ENCODE measurements at regions not wholly inside any gene's neighbourhood (a gene's known extent, or its start where the extent isn't known, plus 50 kb on each side); places are given as distances from the start of the nearest gene placed in this dataset.
"Not testable (repeated sequence)": the region's sequence is repeated elsewhere in the genome, so short reads cannot be mapped to it uniquely, and the experiment has no call there.

GRCh38 chr6:120954111-120954510 is 380.2 kb downstream of the TBC1D32 start:
- Histone ChIP-seq H3K27me3 (ENCODE audit: control insufficient read depth, insufficient read depth, low read length) (no peaks in the 10 kb centered on the region), H3K9ac (ENCODE audit: low read length) (no peak overlapping the region), H3K27ac (ENCODE audit: low read depth, low read length) (no peak overlapping the region)

DNA sequence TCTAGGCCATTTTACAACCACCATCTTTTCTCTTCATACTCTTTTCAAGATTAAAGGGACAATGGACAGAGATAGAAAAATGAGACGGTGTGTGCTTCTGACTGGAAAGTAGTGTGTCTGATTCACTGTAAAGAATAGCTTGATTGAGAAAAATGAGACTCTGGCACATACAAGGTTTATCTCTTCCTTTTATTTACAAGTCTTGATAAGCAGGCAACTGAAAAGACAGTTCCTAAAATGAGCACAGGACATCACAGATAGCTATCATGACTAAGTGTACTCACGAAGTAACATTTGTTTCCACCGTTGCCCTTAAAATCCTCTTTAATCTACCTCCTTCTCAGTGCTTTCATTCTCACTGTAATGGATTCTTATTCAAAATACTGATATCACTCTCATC is 383.0 kb downstream of the TBC1D32 start:
- no peaks in the 10 kb centered on the region for H3K27me3 ChIP-seq (ENCODE audit: control insufficient read depth, insufficient read depth, low read length)
- no peak overlapping the region for H3K27ac ChIP-seq (ENCODE audit: low read depth, low read length)
- H3K4me3 ChIP-seq (ENCODE audit: low read length) = no peak overlapping the region
- H3K36me3 ChIP-seq (ENCODE audit: control insufficient read depth, insufficient read depth, low read length) = no peaks in the 10 kb centered on the region
- H3K9ac ChIP-seq (ENCODE audit: low read length) = no peak overlapping the region
- H3K4me1 ChIP-seq (ENCODE audit: control insufficient read depth, insufficient read depth, low read length) = no peaks in the 10 kb centered on the region

More at GRCh38 chr6:120954111-120954510, 380.2 kb downstream of the TBC1D32 start:
- Histone ChIP-seq H3K4me3 (ENCODE audit: low read length) (no peak overlapping the region), H3K4me1 (ENCODE audit: control insufficient read depth, insufficient read depth, low read length) (no peaks in the 10 kb centered on the region), H3K36me3 (ENCODE audit: control insufficient read depth, insufficient read depth, low read length) (no peaks in the 10 kb centered on the region)

DNA sequence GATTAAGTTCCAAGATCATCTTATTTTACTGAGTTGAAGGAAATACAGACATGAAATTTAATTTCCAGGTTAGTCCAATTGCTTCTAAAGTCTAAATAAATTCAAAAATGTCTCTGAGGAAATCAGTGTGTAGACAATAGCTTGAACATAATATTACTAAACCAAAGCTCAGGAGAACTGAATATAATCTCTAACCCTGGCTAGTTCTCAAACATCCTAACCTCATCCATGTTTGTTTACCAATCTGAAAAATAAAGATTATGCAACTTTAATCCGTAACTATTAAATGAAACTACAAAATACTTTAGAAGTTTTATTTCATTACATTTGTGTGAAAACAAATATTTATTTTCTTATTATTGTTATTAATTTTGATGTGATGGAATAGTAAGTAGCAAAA is 387.2 kb downstream of the TBC1D32 start:
- H3K36me3 ChIP-seq (ENCODE audit: control insufficient read depth, insufficient read depth, low read length) = no peaks in the 10 kb centered on the region
- H3K27me3 ChIP-seq (ENCODE audit: control insufficient read depth, insufficient read depth, low read length) = no peaks in the 10 kb centered on the region
- H3K9ac ChIP-seq (ENCODE audit: low read length) = no peak overlapping the region
- no peaks in the 10 kb centered on the region for H3K4me1 ChIP-seq (ENCODE audit: control insufficient read depth, insufficient read depth, low read length)
- H3K27ac ChIP-seq (ENCODE audit: low read depth, low read length) = no peak overlapping the region
- no peak overlapping the region for H3K4me3 ChIP-seq (ENCODE audit: low read length)

DNA sequence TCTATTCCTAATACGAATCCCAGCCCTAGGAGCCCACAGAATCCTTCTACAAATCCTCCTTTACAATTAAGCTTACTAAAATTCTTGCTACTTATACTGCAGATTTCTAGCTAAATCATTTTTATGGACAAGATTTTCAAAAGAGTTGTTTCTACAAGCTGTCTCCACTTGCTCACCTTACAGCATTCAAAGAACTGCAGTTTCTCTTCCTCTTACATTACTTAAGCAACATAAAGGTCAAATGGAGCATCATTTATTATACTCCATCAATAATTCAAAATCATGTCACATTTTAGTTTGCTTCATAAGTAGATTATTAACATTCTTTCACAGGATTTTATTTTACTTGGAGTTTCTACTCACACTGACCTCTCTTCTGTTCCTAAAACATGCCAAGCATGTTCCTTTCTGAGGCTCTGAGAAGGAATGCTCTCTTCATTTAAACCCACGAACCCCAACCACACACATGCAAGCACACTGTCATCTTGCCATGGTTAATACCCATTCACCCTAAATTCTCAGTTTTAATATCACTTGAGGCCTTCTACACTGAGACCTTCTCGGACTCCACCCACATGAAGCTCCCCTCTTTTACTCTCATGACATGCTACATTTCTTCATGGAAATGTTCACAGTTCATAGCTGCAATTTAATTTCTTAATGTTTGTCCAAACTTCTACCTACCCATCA is 388.2 kb downstream of the TBC1D32 start:
- no peak overlapping the region for H3K9ac ChIP-seq (ENCODE audit: low read length)
- no peak overlapping the region for H3K4me3 ChIP-seq (ENCODE audit: low read length)

DNA sequence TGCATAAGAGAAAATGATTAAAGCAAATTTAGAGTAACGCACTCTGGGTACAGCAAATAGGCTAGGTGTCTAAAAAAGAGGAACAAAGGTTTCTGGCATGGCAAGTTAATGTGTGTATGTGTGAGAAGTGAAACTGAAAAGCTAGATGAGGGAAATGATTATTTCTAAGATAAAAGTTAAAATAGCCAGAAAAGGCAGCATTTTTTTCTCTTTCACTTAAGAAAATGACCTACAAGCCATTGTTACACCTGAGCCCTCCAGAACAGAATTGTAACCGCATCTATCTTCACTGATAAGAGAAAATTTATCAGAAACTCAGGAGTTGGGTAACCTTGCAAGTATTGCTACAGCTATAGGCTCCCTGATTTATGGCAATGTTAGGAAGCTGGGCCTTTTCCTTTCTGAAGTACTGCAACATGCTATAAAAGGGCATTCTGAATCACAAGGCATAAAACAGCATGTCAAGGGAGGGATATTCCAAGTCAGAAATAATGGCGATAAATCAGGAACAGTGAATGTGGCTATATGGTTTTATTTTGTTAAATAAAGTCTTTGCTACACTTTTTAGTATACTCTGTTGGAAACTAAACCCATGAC is 395.3 kb downstream of the TBC1D32 start:
- H3K4me1 ChIP-seq (ENCODE audit: control insufficient read depth, insufficient read depth, low read length) = no peaks in the 10 kb centered on the region
- no peaks in the 10 kb centered on the region for H3K27me3 ChIP-seq (ENCODE audit: control insufficient read depth, insufficient read depth, low read length)

More for the DNA sequence above, 388.2 kb downstream of the TBC1D32 start:
- Histone ChIP-seq H3K36me3 (ENCODE audit: control insufficient read depth, insufficient read depth, low read length) (no peaks in the 10 kb centered on the region), H3K27ac (ENCODE audit: low read depth, low read length) (no peak overlapping the region), H3K27me3 (ENCODE audit: control insufficient read depth, insufficient read depth, low read length) (no peaks in the 10 kb centered on the region), H3K4me1 (ENCODE audit: control insufficient read depth, insufficient read depth, low read length) (no peaks in the 10 kb centered on the region)

GRCh38 chr6:120938164-120938875 is 396.0 kb downstream of the TBC1D32 start:
- Histone ChIP-seq H3K36me3 (ENCODE audit: control insufficient read depth, insufficient read depth, low read length) (no peaks in the 10 kb centered on the region), H3K4me3 (ENCODE audit: low read length) (no peak overlapping the region), H3K9ac (ENCODE audit: low read length) (no peak overlapping the region), H3K27ac (ENCODE audit: low read depth, low read length) (no peak overlapping the region), H3K27me3 (ENCODE audit: control insufficient read depth, insufficient read depth, low read length) (no peaks in the 10 kb centered on the region), H3K4me1 (ENCODE audit: control insufficient read depth, insufficient read depth, low read length) (no peaks in the 10 kb centered on the region)

More for the DNA sequence above, 395.3 kb downstream of the TBC1D32 start:
- Histone ChIP-seq H3K9ac (ENCODE audit: low read length) (no peak overlapping the region), H3K36me3 (ENCODE audit: control insufficient read depth, insufficient read depth, low read length) (no peaks in the 10 kb centered on the region), H3K4me3 (ENCODE audit: low read length) (no peak overlapping the region), H3K27ac (ENCODE audit: low read depth, low read length) (no peak overlapping the region)

DNA sequence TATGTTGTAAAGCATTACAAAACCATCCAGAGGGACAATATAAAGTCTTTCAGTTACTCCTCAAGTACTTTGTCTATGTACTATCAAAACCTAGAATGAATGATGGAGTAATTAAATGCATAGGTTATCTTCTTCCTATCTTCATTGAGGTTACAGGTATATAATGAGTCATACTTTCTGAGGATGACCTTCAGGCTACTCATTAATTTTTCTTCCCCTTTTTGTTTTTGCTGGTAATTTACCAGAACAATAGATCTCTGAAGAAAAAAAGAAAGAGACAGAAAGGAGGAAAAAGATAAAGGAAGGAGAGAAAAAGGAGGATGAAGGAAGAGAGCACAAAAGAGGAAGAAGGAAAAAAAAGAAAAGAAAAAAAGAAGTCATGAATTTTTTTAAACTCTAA is 398.4 kb downstream of the TBC1D32 start:
- no peak overlapping the region for H3K4me3 ChIP-seq (ENCODE audit: low read length)
- no peaks in the 10 kb centered on the region for H3K4me1 ChIP-seq (ENCODE audit: control insufficient read depth, insufficient read depth, low read length)
- no peaks in the 10 kb centered on the region for H3K36me3 ChIP-seq (ENCODE audit: control insufficient read depth, insufficient read depth, low read length)

GRCh38 chr6:120935016-120935415 is 399.3 kb downstream of the TBC1D32 start:
- no peak overlapping the region for H3K27ac ChIP-seq (ENCODE audit: low read depth, low read length)
- H3K27me3 ChIP-seq (ENCODE audit: control insufficient read depth, insufficient read depth, low read length) = no peaks in the 10 kb centered on the region
- no peaks in the 10 kb centered on the region for H3K4me1 ChIP-seq (ENCODE audit: control insufficient read depth, insufficient read depth, low read length)
- H3K9ac ChIP-seq (ENCODE audit: low read length) = no peak overlapping the region
- H3K36me3 ChIP-seq (ENCODE audit: control insufficient read depth, insufficient read depth, low read length) = no peaks in the 10 kb centered on the region
- H3K4me3 ChIP-seq (ENCODE audit: low read length) = no peak overlapping the region

More for the DNA sequence above, 398.4 kb downstream of the TBC1D32 start:
- Histone ChIP-seq H3K9ac (ENCODE audit: low read length) (no peak overlapping the region), H3K27ac (ENCODE audit: low read depth, low read length) (no peak overlapping the region), H3K27me3 (ENCODE audit: control insufficient read depth, insufficient read depth, low read length) (no peaks in the 10 kb centered on the region)

GRCh38 chr6:120931520-120932180 is 402.6 kb downstream of the TBC1D32 start:
- not testable (repeated sequence) for H3K9ac ChIP-seq (ENCODE audit: low read length); H3K4me3 ChIP-seq (ENCODE audit: low read length); H3K27me3 ChIP-seq (ENCODE audit: control insufficient read depth, insufficient read depth, low read length); H3K36me3 ChIP-seq (ENCODE audit: control insufficient read depth, insufficient read depth, low read length); H3K27ac ChIP-seq (ENCODE audit: low read depth, low read length); H3K4me1 ChIP-seq (ENCODE audit: control insufficient read depth, insufficient read depth, low read length)

GRCh38 chr6:120930500-120930899 is 403.8 kb downstream of the TBC1D32 start:
- not testable (repeated sequence) for H3K4me1 ChIP-seq (ENCODE audit: control insufficient read depth, insufficient read depth, low read length); H3K36me3 ChIP-seq (ENCODE audit: control insufficient read depth, insufficient read depth, low read length); H3K27ac ChIP-seq (ENCODE audit: low read depth, low read length); H3K9ac ChIP-seq (ENCODE audit: low read length); H3K4me3 ChIP-seq (ENCODE audit: low read length); H3K27me3 ChIP-seq (ENCODE audit: control insufficient read depth, insufficient read depth, low read length)

DNA sequence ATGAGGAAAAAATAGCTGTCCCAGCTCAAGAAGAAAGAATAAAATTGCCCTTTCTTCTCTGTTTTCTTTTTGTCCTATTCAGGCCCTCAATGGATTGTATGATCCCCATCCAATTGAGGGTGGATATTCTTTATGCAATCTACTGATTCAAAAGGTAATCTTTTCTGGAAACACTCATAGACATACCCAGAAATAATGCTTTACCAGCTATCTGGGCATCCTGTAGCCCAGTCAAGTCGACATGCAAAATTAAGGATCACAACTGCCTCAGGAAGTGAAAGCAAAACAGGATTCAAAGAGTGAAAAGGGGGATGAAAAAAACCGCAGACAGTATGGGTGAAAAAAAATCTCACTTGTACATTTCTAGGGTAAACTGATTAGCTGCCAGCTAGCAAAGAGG is 410.1 kb downstream of the TBC1D32 start:
- H3K27me3 ChIP-seq (ENCODE audit: control insufficient read depth, insufficient read depth, low read length) = no peaks in the 10 kb centered on the region
- H3K36me3 ChIP-seq (ENCODE audit: control insufficient read depth, insufficient read depth, low read length) = no peaks in the 10 kb centered on the region
- no peak overlapping the region for H3K27ac ChIP-seq (ENCODE audit: low read depth, low read length)

DNA sequence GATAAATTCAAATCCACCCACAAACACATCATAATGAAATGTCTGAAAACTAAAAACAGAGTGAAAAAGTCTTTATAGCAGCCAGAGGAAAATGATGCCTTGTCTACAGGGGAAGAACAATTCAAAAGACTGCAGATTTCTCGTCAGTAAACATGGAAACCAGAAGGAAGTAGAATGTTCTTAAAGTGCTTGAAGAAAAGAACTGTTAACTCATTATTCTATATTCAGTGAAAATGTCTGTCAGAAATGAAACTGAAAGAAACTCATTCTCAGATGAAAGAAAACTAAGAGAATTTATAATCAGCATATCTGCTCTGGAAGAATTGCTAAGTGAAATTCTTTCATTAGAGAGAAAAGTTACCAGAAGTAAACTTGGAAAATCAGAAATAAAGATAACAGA is 416.1 kb downstream of the TBC1D32 start:
- no peak overlapping the region for H3K4me3 ChIP-seq (ENCODE audit: low read length)
- no peaks in the 10 kb centered on the region for H3K27me3 ChIP-seq (ENCODE audit: control insufficient read depth, insufficient read depth, low read length)
- H3K4me1 ChIP-seq (ENCODE audit: control insufficient read depth, insufficient read depth, low read length) = no peaks in the 10 kb centered on the region
- no peak overlapping the region for H3K9ac ChIP-seq (ENCODE audit: low read length)
- H3K36me3 ChIP-seq (ENCODE audit: control insufficient read depth, insufficient read depth, low read length) = no peaks in the 10 kb centered on the region
- H3K27ac ChIP-seq (ENCODE audit: low read depth, low read length) = no peak overlapping the region

More for the DNA sequence above, 410.1 kb downstream of the TBC1D32 start:
- Histone ChIP-seq H3K9ac (ENCODE audit: low read length) (no peak overlapping the region), H3K4me1 (ENCODE audit: control insufficient read depth, insufficient read depth, low read length) (no peaks in the 10 kb centered on the region), H3K4me3 (ENCODE audit: low read length) (no peak overlapping the region)

Measured in rectal smooth muscle tissue (tissue), 1 donor.